ENCODE measurements at regions not wholly inside any gene's neighbourhood (a gene's known extent, or its start where the extent isn't known, plus 50 kb on each side); places are given as distances from the start of the nearest gene placed in this dataset.

GRCh38 chr3:181844211-181844610, 132.5 kb downstream of the SOX2 start:
- H2BK120ac ChIP-seq (ENCODE audit: low read depth, low read length), result no peak overlapping the region
- no peaks in the 10 kb centered on the region for H3K4me1 ChIP-seq (ENCODE audit: control insufficient read depth, insufficient read depth, low read length)
- H2BK20ac ChIP-seq (ENCODE audit: low read depth, low read length), result no peak overlapping the region
- DNase-seq (no peak), ATAC-seq (ENCODE audit: low read depth) (no peak)
- H3K4me3 ChIP-seq (ENCODE audit: insufficient read depth, low read depth, low read length), result no peak overlapping the region
- WGBS, 2 experiments (ENCODE audit: extremely low coverage in 2 of 2, insufficient read length in 1 of 2), result no CpG with 5 or more reads among the region's 3 CpGs
- no peak overlapping the region for H3K9ac ChIP-seq (ENCODE audit: low read depth, low read length)
- H2AFZ ChIP-seq (replicated peaks; ENCODE audit: low read length, poor library complexity), result no peak overlapping the region
- BruUV-seq (replicated peaks), result no TSS peak
- no peak overlapping the region for H3K14ac ChIP-seq (replicated peaks; ENCODE audit: low read depth, low read length)
- no peak overlapping the region for H3K4ac ChIP-seq (ENCODE audit: low read depth, low read length)
- no peak overlapping the region for H4K5ac ChIP-seq (ENCODE audit: low read depth, low read length)
- H3K36me3 ChIP-seq (ENCODE audit: control insufficient read depth, insufficient read depth, low read length), result no peaks in the 10 kb centered on the region
- H2BK5ac ChIP-seq (ENCODE audit: low read depth, low read length, poor library complexity, severe bottlenecking), result no peak overlapping the region
- H3K27me3 ChIP-seq (ENCODE audit: control insufficient read depth, insufficient read depth, low read length), result no peaks in the 10 kb centered on the region
- H2AK9ac ChIP-seq (replicated peaks; ENCODE audit: low read depth, low read length, poor library complexity), result no peak overlapping the region
- CTCF ChIA-PET, result interaction anchor here (0.7 kb wide), 1 partner anchor 250 kb away, joined by 4 read pairs; no protein-coding TSS in a partner anchor
- intact Hi-C loops (cut with micrococcal nuclease) (no loop called here), in situ Hi-C loops (cut with MboI; ENCODE audit: low sequenced_read_pairs) (no loop called here), dilution Hi-C loops (cut with HindIII; ENCODE audit: low sequenced_read_pairs, unreplicated experiment) (no loop called here)
- H3K18ac ChIP-seq (ENCODE audit: low read depth, low read length), result no peak overlapping the region
- no peaks in the 10 kb centered on the region for H4K20me1 ChIP-seq (ENCODE audit: insufficient read depth, low read length)
- no peak overlapping the region for H3K27ac ChIP-seq (ENCODE audit: insufficient read depth, low read length)
- POLR2A ChIA-PET (ENCODE audit: unreplicated experiment), result no interaction called here
- H3K4me2 ChIP-seq (ENCODE audit: low read depth, low read length), result no peak overlapping the region
- H3K23ac ChIP-seq (ENCODE audit: low read depth, low read length), result no peak overlapping the region
- H4K91ac ChIP-seq (ENCODE audit: insufficient read depth, low read depth, low read length), result no peak overlapping the region
- H2AK5ac ChIP-seq (ENCODE audit: low read depth, low read length), result no peak overlapping the region
- no peaks in the 10 kb centered on the region for H3K9me1 ChIP-seq (ENCODE audit: insufficient read depth, low read length)
- H3K9me3 ChIP-seq (ENCODE audit: control insufficient read depth, insufficient read depth, low read length), result peaks cover 14% of the 10 kb centered on the region
- H2BK15ac ChIP-seq (ENCODE audit: low read depth, low read length), result no peak overlapping the region
- H3K79me1 ChIP-seq (ENCODE audit: low read depth in 1 of 2, low read length in 2 of 2), result no peaks in the 10 kb centered on the region
- TF ChIP-seq SMC3 (IDR thresholded peaks at IDR 0.05; ENCODE audit: low read depth, low read length), result no peak
- TF ChIP-seq RCOR1 (IDR thresholded peaks at IDR 0.05; ENCODE audit: insufficient replicate concordance, low read length), result no peak
- TF ChIP-seq NFE2L2 (IDR thresholded peaks at IDR 0.05; ENCODE audit: low read depth, low read length), result no peak
- no peak for TF ChIP-seq CHD1 (IDR thresholded peaks at IDR 0.05; ENCODE audit: low read depth, low read length)
- TF ChIP-seq MAZ (IDR thresholded peaks at IDR 0.05; ENCODE audit: borderline replicate concordance, low read depth, low read length), result no peak
- TF ChIP-seq POLR2A (IDR thresholded peaks at IDR 0.05; ENCODE audit: low read depth, low read length), result no peak
- TF ChIP-seq, protein P1, sequence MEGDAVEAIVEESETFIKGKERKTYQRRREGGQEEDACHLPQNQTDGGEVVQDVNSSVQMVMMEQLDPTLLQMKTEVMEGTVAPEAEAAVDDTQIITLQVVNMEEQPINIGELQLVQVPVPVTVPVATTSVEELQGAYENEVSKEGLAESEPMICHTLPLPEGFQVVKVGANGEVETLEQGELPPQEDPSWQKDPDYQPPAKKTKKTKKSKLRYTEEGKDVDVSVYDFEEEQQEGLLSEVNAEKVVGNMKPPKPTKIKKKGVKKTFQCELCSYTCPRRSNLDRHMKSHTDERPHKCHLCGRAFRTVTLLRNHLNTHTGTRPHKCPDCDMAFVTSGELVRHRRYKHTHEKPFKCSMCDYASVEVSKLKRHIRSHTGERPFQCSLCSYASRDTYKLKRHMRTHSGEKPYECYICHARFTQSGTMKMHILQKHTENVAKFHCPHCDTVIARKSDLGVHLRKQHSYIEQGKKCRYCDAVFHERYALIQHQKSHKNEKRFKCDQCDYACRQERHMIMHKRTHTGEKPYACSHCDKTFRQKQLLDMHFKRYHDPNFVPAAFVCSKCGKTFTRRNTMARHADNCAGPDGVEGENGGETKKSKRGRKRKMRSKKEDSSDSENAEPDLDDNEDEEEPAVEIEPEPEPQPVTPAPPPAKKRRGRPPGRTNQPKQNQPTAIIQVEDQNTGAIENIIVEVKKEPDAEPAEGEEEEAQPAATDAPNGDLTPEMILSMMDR (conservative IDR thresholded peaks at IDR 0.05; ENCODE audit: low read depth, low read length), result no peak
- TF ChIP-seq, protein P2, sequence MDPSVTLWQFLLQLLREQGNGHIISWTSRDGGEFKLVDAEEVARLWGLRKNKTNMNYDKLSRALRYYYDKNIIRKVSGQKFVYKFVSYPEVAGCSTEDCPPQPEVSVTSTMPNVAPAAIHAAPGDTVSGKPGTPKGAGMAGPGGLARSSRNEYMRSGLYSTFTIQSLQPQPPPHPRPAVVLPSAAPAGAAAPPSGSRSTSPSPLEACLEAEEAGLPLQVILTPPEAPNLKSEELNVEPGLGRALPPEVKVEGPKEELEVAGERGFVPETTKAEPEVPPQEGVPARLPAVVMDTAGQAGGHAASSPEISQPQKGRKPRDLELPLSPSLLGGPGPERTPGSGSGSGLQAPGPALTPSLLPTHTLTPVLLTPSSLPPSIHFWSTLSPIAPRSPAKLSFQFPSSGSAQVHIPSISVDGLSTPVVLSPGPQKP (IDR thresholded peaks at IDR 0.05; ENCODE audit: borderline replicate concordance, low read depth, low read length), result no peak
- TF ChIP-seq MAFK (IDR thresholded peaks at IDR 0.05; ENCODE audit: low read depth, low read length), result no peak
- no peak for TF ChIP-seq MXI1 (IDR thresholded peaks at IDR 0.05; ENCODE audit: borderline replicate concordance, low read depth, low read length)
- no peak for TF ChIP-seq USF2 (IDR thresholded peaks at IDR 0.05; ENCODE audit: low read depth, low read length)
- TF ChIP-seq BHLHE40 (IDR thresholded peaks at IDR 0.05; ENCODE audit: low read depth, low read length), result no peak
- no peak for TF ChIP-seq CEBPB (IDR thresholded peaks at IDR 0.05; ENCODE audit: low read depth, low read length)
- TF ChIP-seq RFX5 (IDR thresholded peaks at IDR 0.05; ENCODE audit: low read depth, low read length), result no peak
- no peak for TF ChIP-seq RAD21 (IDR thresholded peaks at IDR 0.05; ENCODE audit: low read length)
- no peak for TF ChIP-seq FOS (IDR thresholded peaks at IDR 0.05; ENCODE audit: low read depth, low read length)
- H4K8ac ChIP-seq (ENCODE audit: low read depth in 2 of 2, low read length in 2 of 2), result no peak overlapping the region
- no peak overlapping the region for H3K56ac ChIP-seq (ENCODE audit: extremely low read depth, insufficient read depth, low read length)
